Choroid plexus epithelial cell (primary cell): ENCODE measurements at regions not wholly inside any gene's neighbourhood (a gene's known extent, or its start where the extent isn't known, plus 50 kb on each side); places are given as distances from the start of the nearest gene placed in this dataset.

Experiments used
- DNase-seq: peaks from one replicate; pipeline ENCODE4 v3.0.0-alpha.2; 2010; ENCODE audit warnings: low read depth
- H3K4me3 ChIP-seq: 2 replicates; pipeline ENCODE4 v1.5.1; 2011; ENCODE audit warnings: low read depth, mild to moderate bottlenecking, control low read depth, low read length, moderate library complexity
- CTCF ChIP-seq: conservative IDR thresholded peaks from 2 replicates; pipeline ENCODE4 v1.5.1; 2011; ENCODE audit warnings: low read depth, mild to moderate bottlenecking, control low read depth, inconsistent platforms, low read length, moderate library complexity

GRCh38 chr2:121881950-121882349 is 126.5 kb downstream of the TSN start:
- no peak overlapping the region for H3K4me3 ChIP-seq
- DNase-seq: no peak
- TF ChIP-seq CTCF: no peak

GRCh38 chr2:121884078-121884477 is 128.6 kb downstream of the TSN start:
- no peak for DNase-seq
- TF ChIP-seq CTCF: no peak
- no peak overlapping the region for H3K4me3 ChIP-seq

GRCh38 chr2:121884511-121884921 is 129.1 kb downstream of the TSN start:
- no peak for TF ChIP-seq CTCF
- no peak for DNase-seq
- H3K4me3 ChIP-seq: no peak overlapping the region

- TF ChIP-seq CTCF: no peak
- H3K4me3 ChIP-seq: no peak overlapping the region
- DNase-seq: no peak
Measured at GRCh38 chr2:121886059-121886458, 130.6 kb downstream of the TSN start.

GRCh38 chr2:121887513-121888188 is 132.2 kb downstream of the TSN start:
- H3K4me3 ChIP-seq: no peak overlapping the region
- no peak for TF ChIP-seq CTCF
- DNase-seq: no peak

GRCh38 chr2:121888189-121888557 is 132.7 kb downstream of the TSN start:
- peak; percentile 28 for TF ChIP-seq CTCF

GRCh38 chr2:121890041-121890440 is 134.6 kb downstream of the TSN start:
- TF ChIP-seq CTCF: no peak
- no peak for DNase-seq
- H3K4me3 ChIP-seq: no peak overlapping the region

More at GRCh38 chr2:121888189-121888557, 132.7 kb downstream of the TSN start:
- DNase-seq: no peak
- H3K4me3 ChIP-seq: no peak overlapping the region
